DND-41 (cell line): ENCODE measurements at regions not wholly inside any gene's neighbourhood (a gene's known extent, or its start where the extent isn't known, plus 50 kb on each side); places are given as distances from the start of the nearest gene placed in this dataset.

Experiments
- ATAC-seq: fragments of 200-7000 bp; cut with Tn5 transposase; 3 replicates; pipeline ENCODE4 v1.9.1; 2021; ENCODE audit warnings: low read depth; ENCODE audit not compliant: insufficient read depth
- DNase-seq: peaks from one replicate; pipeline ENCODE4 v3.0.0-alpha.2; 2020
- H2AFZ ChIP-seq: 2 replicates; pipeline ENCODE4 v1.6.0; 2012; ENCODE audit warnings: low read depth, low read length
- H3K27ac ChIP-seq: 2 replicates; pipeline ENCODE4 v1.5.1; 2012; ENCODE audit warnings: low read length, inconsistent platforms
- H3K27me3 ChIP-seq: fragments of 200-600 bp; sonication (generic); 2 replicates; pipeline ENCODE4 v1.6.0; 2012; ENCODE audit warnings: low read length, mild to moderate bottlenecking, inconsistent platforms; ENCODE audit not compliant: insufficient read depth, poor library complexity
- H3K36me3 ChIP-seq: 2 replicates; pipeline ENCODE4 v1.5.1; 2012; ENCODE audit warnings: low read length, inconsistent platforms; ENCODE audit not compliant: insufficient read depth
- H3K4me1 ChIP-seq: 2 replicates; pipeline ENCODE4 v1.5.1; 2012; ENCODE audit warnings: mild to moderate bottlenecking, low read length; ENCODE audit not compliant: insufficient read depth
- H3K4me2 ChIP-seq: 2 replicates; pipeline ENCODE4 v1.6.0; 2012; ENCODE audit warnings: mild to moderate bottlenecking, moderate library complexity, low read length, inconsistent platforms; ENCODE audit not compliant: insufficient read depth
- H3K4me3 ChIP-seq, 2 experiments: fragments of 200-600 bp in 1 of 2; shearing (Covaris generic) in 1 of 2; 2 replicates each; pipeline ENCODE4 v1.5.1; 2012 to 2016; ENCODE audit warnings: inconsistent platforms in 2 of 2, low read length in 2 of 2, mild to moderate bottlenecking in 2 of 2, low read depth in 1 of 2, moderate library complexity in 1 of 2
- H3K79me2 ChIP-seq: 2 replicates; pipeline ENCODE4 v1.6.0; 2012; ENCODE audit warnings: low read length, inconsistent platforms; ENCODE audit not compliant: insufficient read depth
- H3K9ac ChIP-seq: 2 replicates; pipeline ENCODE4 v1.6.0; 2012; ENCODE audit warnings: low read depth, mild to moderate bottlenecking, inconsistent platforms, low read length, moderate library complexity
- H3K9me3 ChIP-seq: 2 replicates; pipeline ENCODE4 v1.5.1; 2012; ENCODE audit warnings: low read length, moderate library complexity, mild to moderate bottlenecking, inconsistent platforms; ENCODE audit not compliant: insufficient read depth, severe bottlenecking
- H4K20me1 ChIP-seq: 2 replicates; pipeline ENCODE4 v1.6.0; 2012; ENCODE audit warnings: low read length; ENCODE audit not compliant: insufficient read depth
- CTCF ChIP-seq: IDR thresholded peaks from 2 replicates; pipeline ENCODE4 v1.5.1; 2012; ENCODE audit warnings: borderline replicate concordance, low read length, moderate library complexity, mild to moderate bottlenecking; ENCODE audit not compliant: poor library complexity, severe bottlenecking; ENCODE audit errors: extremely low read depth
- EZH2 ChIP-seq: IDR thresholded peaks from 3 replicates; pipeline ENCODE4 v1.6.1; 2012; ENCODE audit warnings: borderline replicate concordance, low read depth, mild to moderate bottlenecking, moderate library complexity, low read length, inconsistent platforms; ENCODE audit not compliant: severe bottlenecking

DNA sequence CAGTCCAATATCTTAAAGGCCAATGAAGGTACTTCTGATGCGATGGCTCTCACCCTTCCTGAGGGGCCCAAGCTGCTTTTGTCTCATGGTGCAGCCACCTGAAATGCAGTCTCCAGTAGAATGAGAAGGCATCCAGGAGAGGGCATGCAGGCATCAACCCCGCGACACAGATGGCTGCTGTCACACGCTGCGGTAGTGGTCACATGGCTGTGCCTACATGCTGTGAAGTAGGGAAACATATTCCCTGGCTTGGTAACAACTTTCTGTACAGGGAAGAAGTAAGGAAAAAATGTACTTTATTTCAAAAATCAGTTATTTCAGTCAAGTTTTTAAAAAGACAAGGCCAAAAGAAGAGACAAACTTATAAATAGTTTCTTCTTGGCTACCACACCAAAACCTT, 139.9 kb downstream of the TRIML1 start:
- peaks cover 6% of the 10 kb centered on the region for H3K9me3 ChIP-seq
- no peaks in the 10 kb centered on the region for H3K4me1 ChIP-seq
- no peak overlapping the region for H3K9ac ChIP-seq
- H3K27ac ChIP-seq = no peak overlapping the region
- H2AFZ ChIP-seq = no peak overlapping the region
- no peaks in the 10 kb centered on the region for H4K20me1 ChIP-seq
- ATAC-seq (no peak), DNase-seq (no peak)
- H3K27me3 ChIP-seq = no peaks in the 10 kb centered on the region
- TF ChIP-seq CTCF = no peak
- TF ChIP-seq EZH2 = no peak
- H3K36me3 ChIP-seq = no peaks in the 10 kb centered on the region
- H3K4me3 ChIP-seq = no peak overlapping the region
- H3K4me2 ChIP-seq = no peak overlapping the region
- H3K79me2 ChIP-seq = no peaks in the 10 kb centered on the region

DNA sequence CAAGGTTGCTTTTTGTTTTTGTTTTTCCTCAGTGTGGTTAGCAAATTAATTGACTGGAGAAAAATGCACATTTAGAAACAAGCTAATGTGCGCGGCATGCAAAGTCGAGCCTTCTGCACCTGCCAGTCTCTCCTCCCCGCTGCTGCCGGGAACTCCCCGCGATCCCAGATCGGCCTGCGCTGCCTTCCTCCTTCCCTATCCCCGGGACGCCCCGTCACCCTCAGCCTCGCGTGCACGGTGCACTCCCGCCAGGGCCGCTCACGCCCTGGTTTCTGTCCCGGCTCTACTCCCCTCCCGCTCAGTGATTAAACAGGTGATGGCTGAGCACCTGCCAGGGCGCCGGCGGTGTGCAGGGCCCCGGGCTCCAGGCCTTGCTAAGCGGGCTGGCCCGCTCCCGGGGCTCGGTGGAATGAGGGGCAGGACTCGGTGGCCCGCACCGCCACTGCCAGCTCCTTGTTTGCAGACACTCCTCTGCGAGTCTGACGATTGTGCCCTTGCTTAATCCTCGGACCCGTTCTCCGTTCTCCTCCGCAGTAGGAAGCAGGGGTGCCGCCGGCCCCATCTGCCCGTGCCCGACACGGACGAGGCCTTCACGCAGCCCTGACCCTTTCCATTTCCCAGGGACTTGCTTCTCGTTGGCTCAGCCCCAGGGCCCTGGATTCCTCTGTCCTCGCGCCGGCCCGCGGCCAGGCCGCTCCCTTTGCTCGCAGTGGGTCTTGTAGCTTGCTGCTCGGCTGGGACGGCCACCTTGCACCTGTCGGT, 143.4 kb downstream of the TRIML1 start:
- Histone ChIP-seq H3K4me3 (no peak overlapping the region), H4K20me1 (no peaks in the 10 kb centered on the region), H3K4me2 (no peak overlapping the region), H3K79me2 (no peaks in the 10 kb centered on the region), H3K27ac (no peak overlapping the region), H3K9ac (no peak overlapping the region), H3K4me1 (no peaks in the 10 kb centered on the region), H2AFZ (no peak overlapping the region), H3K36me3 (no peaks in the 10 kb centered on the region), H3K27me3 (no peaks in the 10 kb centered on the region), H3K9me3 (peaks cover 6% of the 10 kb centered on the region)
- DNase-seq (no peak), ATAC-seq (no peak)
- TF ChIP-seq CTCF = no peak
- no peak for TF ChIP-seq EZH2

DNA sequence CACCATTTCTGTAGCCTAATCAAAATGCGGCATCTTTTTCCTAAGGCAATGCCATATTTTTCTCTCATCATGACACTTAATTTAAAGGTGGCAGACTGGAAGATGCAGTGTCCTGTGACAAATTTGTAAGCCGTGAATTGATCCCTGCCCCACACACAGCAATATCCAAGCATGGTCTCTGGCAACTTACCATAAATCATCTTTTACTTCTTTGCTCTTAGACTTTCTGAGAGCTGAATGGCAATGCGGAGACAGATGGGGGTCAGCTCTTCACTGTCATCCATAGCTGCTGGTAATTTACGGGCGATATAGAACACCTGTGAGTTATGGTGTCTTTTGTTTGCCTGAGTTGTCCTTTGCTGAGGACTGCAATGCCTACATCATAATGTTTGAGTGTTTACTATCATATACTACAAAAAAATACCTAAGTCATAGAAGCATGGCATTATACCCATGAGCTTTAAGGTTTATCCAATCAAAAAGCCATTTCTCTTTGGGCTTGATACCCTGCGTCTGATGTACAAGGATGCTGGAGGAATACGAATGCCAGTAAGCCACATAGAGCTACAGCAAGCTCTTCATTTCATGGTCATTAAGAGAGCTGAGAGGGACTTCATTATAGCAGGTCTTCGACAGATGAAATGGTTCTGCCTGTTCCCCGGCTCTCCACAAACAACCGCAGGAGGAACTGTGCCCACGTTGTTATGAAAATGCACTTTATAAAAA, 148.1 kb downstream of the TRIML1 start:
- Histone ChIP-seq H3K36me3 (no peaks in the 10 kb centered on the region), H2AFZ (no peak overlapping the region), H3K9ac (no peak overlapping the region), H3K79me2 (no peaks in the 10 kb centered on the region), H3K27me3 (no peaks in the 10 kb centered on the region), H3K4me2 (no peak overlapping the region), H4K20me1 (no peaks in the 10 kb centered on the region), H3K4me3 (no peak overlapping the region), H3K27ac (no peak overlapping the region), H3K9me3 (peaks cover 6% of the 10 kb centered on the region), H3K4me1 (no peaks in the 10 kb centered on the region)
- TF ChIP-seq CTCF = no peak
- no peak for TF ChIP-seq EZH2
- no peak for DNase-seq
- ATAC-seq = no peak
